IMR-90 (cell line): ENCODE measurements at regions not wholly inside any gene's neighbourhood (a gene's known extent, or its start where the extent isn't known, plus 50 kb on each side); places are given as distances from the start of the nearest gene placed in this dataset.

ENCODE experiments used
- ATAC-seq: fragments of 200-7000 bp; cut with Tn5 transposase; 2 replicates; pipeline ENCODE4 v1.9.1; 2020; ENCODE audit warnings: low read depth, mild to moderate bottlenecking, moderate library complexity
- BruUV-seq: library from RNA; stranded (reverse); fragments of 400-500 nt; replicated peaks from 2 replicates; lab custom pipeline; 2021; lab: Mats Ljungman, UMichigan
- CTCF ChIA-PET: fragments of 300-600 bp; formaldehyde crosslinking; extraction: SDS; loops from one replicate; lab custom pipeline; 2021; ENCODE audit warnings: antibody characterized with exemption; lab: Yijun Ruan, JAX
- POLR2A ChIA-PET: fragments of 300-600 bp; sonication (Branson Sonifier 250); formaldehyde crosslinking; loops from one replicate; lab custom pipeline; 2022; ENCODE audit warnings: antibody characterized with exemption; ENCODE audit not compliant: unreplicated experiment; lab: Charles Lee
- DNase-seq: peaks from one replicate; pipeline ENCODE4 v3.0.0; 2013
- H2AFZ ChIP-seq: replicated peaks from 2 replicates; pipeline ENCODE3; 2013; ENCODE audit warnings: low read length, mild to moderate bottlenecking; ENCODE audit not compliant: poor library complexity
- H2AK5ac ChIP-seq: 2 replicates; pipeline ENCODE4 v1.6.1; 2013; ENCODE audit warnings: low read depth, low read length, inconsistent platforms
- H2AK9ac ChIP-seq: replicated peaks from 2 replicates; pipeline ENCODE3; 2013; ENCODE audit warnings: mild to moderate bottlenecking, low read depth, low read length, moderate library complexity; ENCODE audit not compliant: poor library complexity
- H2BK120ac ChIP-seq: 2 replicates; pipeline ENCODE4 v1.6.1; 2013; ENCODE audit warnings: low read depth, low read length, inconsistent platforms
- H2BK15ac ChIP-seq: 3 replicates; pipeline ENCODE4 v1.6.1; 2013; ENCODE audit warnings: low read depth, low read length, inconsistent platforms
- H2BK20ac ChIP-seq: 2 replicates; pipeline ENCODE4 v1.6.1; 2013; ENCODE audit warnings: low read depth, mild to moderate bottlenecking, inconsistent platforms, low read length, moderate library complexity
- H2BK5ac ChIP-seq: 2 replicates; pipeline ENCODE4 v1.6.1; 2013; ENCODE audit warnings: mild to moderate bottlenecking, low read depth, low read length, inconsistent platforms; ENCODE audit not compliant: poor library complexity, severe bottlenecking
- H3K14ac ChIP-seq: replicated peaks from 2 replicates; pipeline ENCODE4 v1.6.1; 2013; ENCODE audit warnings: low read depth, low read length, inconsistent platforms
- H3K18ac ChIP-seq: 2 replicates; pipeline ENCODE4 v1.6.1; 2013; ENCODE audit warnings: low read depth, low read length, control low read depth
- H3K23ac ChIP-seq: 2 replicates; pipeline ENCODE4 v1.6.1; 2013; ENCODE audit warnings: low read depth, low read length, inconsistent platforms
- H3K27ac ChIP-seq: 2 replicates; pipeline ENCODE4 v1.5.1; 2013; ENCODE audit warnings: mild to moderate bottlenecking, control low read depth, low read length; ENCODE audit not compliant: insufficient read depth
- H3K27me3 ChIP-seq: 2 replicates; pipeline ENCODE4 v1.6.1; 2013; ENCODE audit warnings: low read length; ENCODE audit not compliant: control insufficient read depth, insufficient read depth
- H3K36me3 ChIP-seq: 2 replicates; pipeline ENCODE4 v1.6.1; 2013; ENCODE audit warnings: low read length, mixed read lengths; ENCODE audit not compliant: control insufficient read depth, insufficient read depth
- H3K4ac ChIP-seq: 2 replicates; pipeline ENCODE4 v1.6.1; 2013; ENCODE audit warnings: low read depth, low read length, inconsistent platforms
- H3K4me1 ChIP-seq: 2 replicates; pipeline ENCODE4 v1.6.1; 2013; ENCODE audit warnings: low read length, mixed read lengths; ENCODE audit not compliant: control insufficient read depth, insufficient read depth
- H3K4me2 ChIP-seq: 2 replicates; pipeline ENCODE4 v1.6.1; 2013; ENCODE audit warnings: low read depth, mild to moderate bottlenecking, control low read depth, low read length, moderate library complexity
- H3K4me3 ChIP-seq: 2 replicates; pipeline ENCODE4 v1.5.1; 2013; ENCODE audit warnings: low read depth, mild to moderate bottlenecking, control low read depth, low read length, moderate library complexity; ENCODE audit not compliant: insufficient read depth
- H3K56ac ChIP-seq: 2 replicates; pipeline ENCODE4 v1.6.1; 2013; ENCODE audit warnings: low read length, inconsistent platforms; ENCODE audit not compliant: insufficient read depth; ENCODE audit errors: extremely low read depth
- H3K79me1 ChIP-seq, 2 experiments: 2 replicates each; pipeline ENCODE4 v1.6.1; 2013; ENCODE audit warnings: low read length in 2 of 2, inconsistent platforms in 1 of 2, low read depth in 1 of 2
- H3K9ac ChIP-seq: 2 replicates; pipeline ENCODE4 v1.6.1; 2013; ENCODE audit warnings: low read depth, low read length, control low read depth
- H3K9me1 ChIP-seq: 2 replicates; pipeline ENCODE4 v1.6.1; 2013; ENCODE audit warnings: low read length, inconsistent platforms; ENCODE audit not compliant: insufficient read depth
- H3K9me3 ChIP-seq: 2 replicates; pipeline ENCODE4 v1.6.1; 2013; ENCODE audit warnings: low read length; ENCODE audit not compliant: control insufficient read depth, insufficient read depth
- H4K20me1 ChIP-seq: 2 replicates; pipeline ENCODE4 v1.6.1; 2013; ENCODE audit warnings: low read length, inconsistent platforms; ENCODE audit not compliant: insufficient read depth
- H4K5ac ChIP-seq: 2 replicates; pipeline ENCODE4 v1.6.1; 2013; ENCODE audit warnings: mild to moderate bottlenecking, low read depth, low read length, control low read depth
- H4K8ac ChIP-seq, 2 experiments: 2 replicates each; pipeline ENCODE4 v1.6.1; 2013; ENCODE audit warnings: low read depth in 2 of 2, low read length in 2 of 2, control low read depth in 1 of 2, inconsistent platforms in 1 of 2
- H4K91ac ChIP-seq: 2 replicates; pipeline ENCODE4 v1.6.1; 2013; ENCODE audit warnings: low read depth, low read length, inconsistent platforms; ENCODE audit not compliant: insufficient read depth
- dilution Hi-C: fragments of 300-500 bp; cut with HindIII; formaldehyde crosslinking; loops from one replicate; pipeline ENCODE4 v1.14.3; 2018; ENCODE audit warnings: low sequenced_read_pairs; ENCODE audit not compliant: unreplicated experiment
- in situ Hi-C: fragments of 300-500 bp; cut with MboI; formaldehyde crosslinking; loops from 3 replicates; pipeline ENCODE4 v1.14.3; 2019; ENCODE audit warnings: low sequenced_read_pairs, inconsistent platforms, mixed read lengths
- intact Hi-C: fragments of 100-400 bp; cut with micrococcal nuclease; formaldehyde crosslinking; loops from 2 replicates; pipeline ENCODE4 v1.10.0; 2022
- TF ChIP-seq, protein P1 (sequence below): conservative IDR thresholded peaks from 2 replicates; pipeline ENCODE4 v1.5.1; 2012; ENCODE audit warnings: mild to moderate bottlenecking, low read depth, low read length, improper control_type of control experiment

DNA sequence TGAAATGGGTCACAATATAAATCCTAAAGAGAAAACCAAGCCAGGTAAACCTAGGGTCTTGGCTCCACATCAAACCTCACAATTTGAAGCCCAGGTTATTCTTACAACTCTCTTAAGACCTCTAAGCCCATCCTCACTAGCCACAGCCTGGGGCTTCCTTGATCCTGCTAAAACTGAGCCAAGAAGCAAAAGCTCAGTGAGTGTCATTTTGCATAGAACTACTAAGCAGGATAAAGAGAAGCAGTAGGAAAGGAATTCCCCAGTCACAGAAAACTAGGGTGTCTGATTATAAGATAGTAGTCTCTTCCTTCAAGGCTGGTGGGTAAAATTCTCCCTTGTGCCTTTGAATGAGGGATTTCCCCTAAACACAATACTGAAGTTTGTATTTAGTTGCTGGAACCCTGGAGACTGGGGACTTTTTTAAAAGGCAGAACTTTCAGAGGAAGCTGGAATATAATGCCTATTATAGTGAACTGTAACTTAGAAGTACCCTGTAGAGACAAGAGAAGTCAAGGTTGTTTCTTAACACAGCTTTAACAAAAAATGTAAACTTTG lies 196.6 kb upstream of the KIAA1217 start:
- H4K20me1 ChIP-seq, result no peaks in the 10 kb centered on the region
- no peak overlapping the region for H2BK120ac ChIP-seq
- H4K8ac ChIP-seq, result no peak overlapping the region
- no peak overlapping the region for H2BK5ac ChIP-seq
- no peak overlapping the region for H3K14ac ChIP-seq
- no peaks in the 10 kb centered on the region for H3K9me1 ChIP-seq
- H3K27me3 ChIP-seq, result no peaks in the 10 kb centered on the region
- in situ Hi-C loops (no loop called here), dilution Hi-C loops (no loop called here), intact Hi-C loops (no loop called here)
- no peak overlapping the region for H3K18ac ChIP-seq
- H3K27ac ChIP-seq, result no peak overlapping the region
- H3K9ac ChIP-seq, result no peak overlapping the region
- H2AFZ ChIP-seq, result no peak overlapping the region
- no peak overlapping the region for H4K5ac ChIP-seq
- CTCF ChIA-PET, result no interaction called here
- H3K9me3 ChIP-seq, result 0 out of 2 replicates have a peak, but pooled peaks cover 2% of the 10 kb centered on the region
- H3K4me3 ChIP-seq, result no peak overlapping the region
- TF ChIP-seq, protein P1, sequence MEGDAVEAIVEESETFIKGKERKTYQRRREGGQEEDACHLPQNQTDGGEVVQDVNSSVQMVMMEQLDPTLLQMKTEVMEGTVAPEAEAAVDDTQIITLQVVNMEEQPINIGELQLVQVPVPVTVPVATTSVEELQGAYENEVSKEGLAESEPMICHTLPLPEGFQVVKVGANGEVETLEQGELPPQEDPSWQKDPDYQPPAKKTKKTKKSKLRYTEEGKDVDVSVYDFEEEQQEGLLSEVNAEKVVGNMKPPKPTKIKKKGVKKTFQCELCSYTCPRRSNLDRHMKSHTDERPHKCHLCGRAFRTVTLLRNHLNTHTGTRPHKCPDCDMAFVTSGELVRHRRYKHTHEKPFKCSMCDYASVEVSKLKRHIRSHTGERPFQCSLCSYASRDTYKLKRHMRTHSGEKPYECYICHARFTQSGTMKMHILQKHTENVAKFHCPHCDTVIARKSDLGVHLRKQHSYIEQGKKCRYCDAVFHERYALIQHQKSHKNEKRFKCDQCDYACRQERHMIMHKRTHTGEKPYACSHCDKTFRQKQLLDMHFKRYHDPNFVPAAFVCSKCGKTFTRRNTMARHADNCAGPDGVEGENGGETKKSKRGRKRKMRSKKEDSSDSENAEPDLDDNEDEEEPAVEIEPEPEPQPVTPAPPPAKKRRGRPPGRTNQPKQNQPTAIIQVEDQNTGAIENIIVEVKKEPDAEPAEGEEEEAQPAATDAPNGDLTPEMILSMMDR, result no peak
- H2BK15ac ChIP-seq, result no peak overlapping the region
- BruUV-seq, result no TSS peak
- no peak overlapping the region for H3K56ac ChIP-seq
- H3K4me2 ChIP-seq, result no peak overlapping the region
- no peaks in the 10 kb centered on the region for H3K36me3 ChIP-seq
- H4K91ac ChIP-seq, result no peak overlapping the region
- H3K4ac ChIP-seq, result no peak overlapping the region
- H2AK5ac ChIP-seq, result no peak overlapping the region
- no peak overlapping the region for H3K23ac ChIP-seq
- no peaks in the 10 kb centered on the region for H3K79me1 ChIP-seq
- ATAC-seq (no peak), DNase-seq (no peak)
- H2BK20ac ChIP-seq, result no peak overlapping the region
- H3K4me1 ChIP-seq, result no peaks in the 10 kb centered on the region
- POLR2A ChIA-PET, result no interaction called here
- H2AK9ac ChIP-seq, result no peak overlapping the region
